ENCODE measurements at regions not wholly inside any gene's neighbourhood (a gene's known extent, or its start where the extent isn't known, plus 50 kb on each side); places are given as distances from the start of the nearest gene placed in this dataset.

GRCh38 chr2:221761260-221761659 is 189.2 kb upstream of the EPHA4 start:
- no peaks in the 10 kb centered on the region for H3K27me3 ChIP-seq
- WGBS, 2 donors = 89 to 94% methylated on average over 2 of the region's 2 CpGs
- H3K27ac ChIP-seq = no peak overlapping the region
- no peaks in the 10 kb centered on the region for H3K36me3 ChIP-seq
- no peak for DNase-seq
- no peaks in the 10 kb centered on the region for H3K4me1 ChIP-seq
- no peaks in the 10 kb centered on the region for H3K9me3 ChIP-seq
- TF ChIP-seq CTCF (IDR thresholded peaks at IDR 0.05) (no peak), POLR2A (IDR thresholded peaks at IDR 0.05) (no peak)
- H3K4me3 ChIP-seq = no peak overlapping the region
- intact Hi-C loops (cut with DNase I) = no loop called here

- Histone ChIP-seq H3K36me3 (no peaks in the 10 kb centered on the region), H3K4me3 (no peak overlapping the region), H3K27ac (no peak overlapping the region), H3K27me3 (no peaks in the 10 kb centered on the region), H3K9me3 (no peaks in the 10 kb centered on the region), H3K4me1 (no peaks in the 10 kb centered on the region)
- WGBS, 2 donors = 37 to 44% methylated on average over 5 of the region's 5 CpGs
- DNase-seq = no peak
- no peak for TF ChIP-seq POLR2A (IDR thresholded peaks at IDR 0.05)
- TF ChIP-seq CTCF (IDR thresholded peaks at IDR 0.05) = no peak
- intact Hi-C loops (cut with DNase I) = no loop called here
These were observed 186.0 kb upstream of the EPHA4 start for GRCh38 chr2:221758076-221758475.

- 69 to 78% methylated on average over 2 of the region's 2 CpGs for WGBS, 2 donors
- DNase-seq = no peak
These were observed 181.3 kb upstream of the EPHA4 start for GRCh38 chr2:221753401-221753800.

GRCh38 chr2:221752781-221753180 is 180.7 kb upstream of the EPHA4 start:
- TF ChIP-seq CTCF (IDR thresholded peaks at IDR 0.05) (no peak), POLR2A (IDR thresholded peaks at IDR 0.05) (no peak)
- WGBS, 2 donors = 74 to 80% methylated on average over 4 of the region's 4 CpGs
- Histone ChIP-seq H3K27me3 (no peaks in the 10 kb centered on the region), H3K27ac (no peak overlapping the region), H3K36me3 (no peaks in the 10 kb centered on the region), H3K4me3 (no peak overlapping the region), H3K9me3 (no peaks in the 10 kb centered on the region), H3K4me1 (no peaks in the 10 kb centered on the region)
- no peak for DNase-seq
- intact Hi-C loops (cut with DNase I) = no loop called here

More at GRCh38 chr2:221753401-221753800, 181.3 kb upstream of the EPHA4 start:
- no peak overlapping the region for H3K4me3 ChIP-seq
- no peaks in the 10 kb centered on the region for H3K4me1 ChIP-seq
- TF ChIP-seq CTCF (IDR thresholded peaks at IDR 0.05) = no peak
- intact Hi-C loops (cut with DNase I) = no loop called here
- no peaks in the 10 kb centered on the region for H3K36me3 ChIP-seq
- H3K27me3 ChIP-seq = no peaks in the 10 kb centered on the region
- H3K9me3 ChIP-seq = no peaks in the 10 kb centered on the region
- no peak overlapping the region for H3K27ac ChIP-seq

GRCh38 chr2:221750316-221750715 is 178.2 kb upstream of the EPHA4 start:
- Histone ChIP-seq H3K27ac (no peak overlapping the region), H3K4me3 (no peak overlapping the region), H3K9me3 (no peaks in the 10 kb centered on the region), H3K27me3 (no peaks in the 10 kb centered on the region), H3K36me3 (no peaks in the 10 kb centered on the region), H3K4me1 (no peaks in the 10 kb centered on the region)
- intact Hi-C loops (cut with DNase I) = no loop called here
- WGBS, 2 donors = 94% methylated on average over 1 of the region's 1 CpG
- DNase-seq = no peak
- TF ChIP-seq POLR2A (IDR thresholded peaks at IDR 0.05) = no peak
- TF ChIP-seq CTCF (IDR thresholded peaks at IDR 0.05) = no peak
